T-helper 17 cell (primary cell): ENCODE measurements at regions not wholly inside any gene's neighbourhood (a gene's known extent, or its start where the extent isn't known, plus 50 kb on each side); places are given as distances from the start of the nearest gene placed in this dataset.

Experiments
- ATAC-seq: fragments of 150-1000 bp; cut with Tn5 transposase; 2 replicates; pipeline ENCODE4 v1.10.0; 2021; ENCODE audit warnings: mild to moderate bottlenecking, moderate library complexity
- DNase-seq, 3 donors: peaks; one replicate each; pipeline versions ENCODE4 v3.0.0 to v3.0.0-alpha.2; 2020 to 2021
- H3K9me3 ChIP-seq: one replicate; pipeline ENCODE4 v1.7.0; 2013; ENCODE audit warnings: low read length, mild to moderate bottlenecking; ENCODE audit not compliant: control insufficient read depth, poor library complexity, severe bottlenecking
- H3K27ac Mint-ChIP-seq: one replicate; pipeline ENCODE4 v1.8.0; 2022; ENCODE audit warnings: mild to moderate bottlenecking, moderate library complexity, mixed read lengths
- H3K27me3 Mint-ChIP-seq: one replicate; pipeline ENCODE4 v1.8.0; 2022; ENCODE audit warnings: mixed read lengths
- H3K36me3 Mint-ChIP-seq: one replicate; pipeline ENCODE4 v1.8.0; 2022; ENCODE audit warnings: low read depth, mixed read lengths
- H3K4me1 Mint-ChIP-seq: one replicate; pipeline ENCODE4 v1.8.0; 2022; ENCODE audit warnings: mild to moderate bottlenecking, mixed read lengths
- H3K4me3 Mint-ChIP-seq: one replicate; pipeline ENCODE4 v1.8.0; 2022; ENCODE audit warnings: mild to moderate bottlenecking, moderate library complexity, mixed read lengths

GRCh38 chr11:43579171-43579918 is 101.2 kb upstream of the HSD17B12 start:
- ATAC-seq = peak; percentile 37
- Mint-ChIP-seq H3K36me3 (peaks cover 12% of the 10 kb centered on the region), H3K4me1 (peaks cover 19% of the 10 kb centered on the region)

GRCh38 chr11:43579919-43580276 is 100.6 kb upstream of the HSD17B12 start:
- H3K27ac Mint-ChIP-seq = no peak overlapping the region
- ATAC-seq (no peak), DNase-seq (no peak)
- peaks cover 12% of the 10 kb centered on the region for H3K36me3 Mint-ChIP-seq
- peak overlapping the region; percentile 83 for H3K4me3 Mint-ChIP-seq
- H3K27me3 Mint-ChIP-seq = peaks cover 91% of the 10 kb centered on the region
- H3K9me3 ChIP-seq = no peaks in the 10 kb centered on the region
- peaks cover 19% of the 10 kb centered on the region for H3K4me1 Mint-ChIP-seq

More at GRCh38 chr11:43579171-43579918, 101.2 kb upstream of the HSD17B12 start:
- peaks cover 91% of the 10 kb centered on the region for H3K27me3 Mint-ChIP-seq
- no peaks in the 10 kb centered on the region for H3K9me3 ChIP-seq
- DNase-seq = no peak
- peak overlapping the region; percentile 83 for H3K4me3 Mint-ChIP-seq
- H3K27ac Mint-ChIP-seq = no peak overlapping the region

- no peak for DNase-seq
- H3K9me3 ChIP-seq = no peaks in the 10 kb centered on the region
- peaks cover 9% of the 10 kb centered on the region for H3K36me3 Mint-ChIP-seq
- H3K27me3 Mint-ChIP-seq = peaks cover 91% of the 10 kb centered on the region
- peaks cover 15% of the 10 kb centered on the region for H3K4me1 Mint-ChIP-seq
- ATAC-seq = no peak
- no peak overlapping the region for H3K27ac Mint-ChIP-seq
- H3K4me3 Mint-ChIP-seq = peak overlapping the region; percentile 83
Measured at GRCh38 chr11:43580735-43581369, 99.7 kb upstream of the HSD17B12 start.

GRCh38 chr11:43581370-43582023 is 99.0 kb upstream of the HSD17B12 start:
- peak overlapping the region; percentile 21 for H3K4me3 Mint-ChIP-seq
- no peak overlapping the region for H3K27ac Mint-ChIP-seq
- no peaks in the 10 kb centered on the region for H3K9me3 ChIP-seq
- peaks cover 9% of the 10 kb centered on the region for H3K36me3 Mint-ChIP-seq
- H3K4me1 Mint-ChIP-seq = peaks cover 14% of the 10 kb centered on the region
- H3K27me3 Mint-ChIP-seq = peaks cover 91% of the 10 kb centered on the region
- ATAC-seq = no peak
- DNase-seq = no peak

DNA sequence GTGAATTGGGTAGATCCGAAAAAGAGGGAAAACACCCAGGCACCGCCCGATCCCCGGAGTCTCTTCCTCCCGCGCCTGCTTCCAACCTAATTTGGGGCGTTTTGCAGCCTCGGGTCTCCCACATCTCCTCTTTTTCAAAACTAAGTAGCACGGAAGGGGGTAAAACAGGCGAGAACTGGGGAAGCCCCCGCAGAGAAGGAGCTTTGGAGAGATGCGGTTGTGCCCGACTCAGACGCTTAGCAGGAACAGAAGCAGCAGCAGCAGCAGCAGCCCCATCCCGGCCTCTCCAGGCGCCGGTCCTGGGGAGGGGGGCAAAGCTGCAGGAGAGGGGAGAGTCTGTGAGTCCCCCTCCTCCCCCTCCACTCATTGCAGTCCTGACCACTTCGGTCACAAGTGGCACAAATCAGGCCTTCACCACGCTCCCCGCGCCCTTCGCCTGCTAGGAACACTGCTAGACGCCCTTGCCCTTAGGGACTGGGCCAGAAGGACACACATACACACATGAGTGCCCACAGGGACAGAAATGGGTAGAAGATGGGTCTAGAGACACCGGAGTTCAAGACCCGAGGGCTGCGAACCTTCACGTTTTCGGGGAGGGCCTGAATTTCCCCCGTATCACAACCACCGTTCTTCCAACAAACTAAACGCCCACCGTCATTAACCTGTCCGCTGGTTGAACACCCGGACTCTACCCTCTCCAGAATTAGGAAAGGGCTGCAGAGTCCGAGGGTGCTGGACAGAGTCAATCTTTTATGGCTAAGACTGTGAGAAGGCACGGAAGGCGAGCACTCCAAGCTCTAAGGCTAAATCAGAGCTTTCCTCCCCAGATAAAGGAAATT is 98.3 kb upstream of the HSD17B12 start:
- no peaks in the 10 kb centered on the region for H3K9me3 ChIP-seq
- Mint-ChIP-seq H3K36me3 (peaks cover 7% of the 10 kb centered on the region), H3K4me3 (peak overlapping the region; percentile 21), H3K4me1 (peaks cover 13% of the 10 kb centered on the region), H3K27ac (no peak overlapping the region), H3K27me3 (peaks cover 91% of the 10 kb centered on the region)
- no peak for DNase-seq
- no peak for ATAC-seq

DNA sequence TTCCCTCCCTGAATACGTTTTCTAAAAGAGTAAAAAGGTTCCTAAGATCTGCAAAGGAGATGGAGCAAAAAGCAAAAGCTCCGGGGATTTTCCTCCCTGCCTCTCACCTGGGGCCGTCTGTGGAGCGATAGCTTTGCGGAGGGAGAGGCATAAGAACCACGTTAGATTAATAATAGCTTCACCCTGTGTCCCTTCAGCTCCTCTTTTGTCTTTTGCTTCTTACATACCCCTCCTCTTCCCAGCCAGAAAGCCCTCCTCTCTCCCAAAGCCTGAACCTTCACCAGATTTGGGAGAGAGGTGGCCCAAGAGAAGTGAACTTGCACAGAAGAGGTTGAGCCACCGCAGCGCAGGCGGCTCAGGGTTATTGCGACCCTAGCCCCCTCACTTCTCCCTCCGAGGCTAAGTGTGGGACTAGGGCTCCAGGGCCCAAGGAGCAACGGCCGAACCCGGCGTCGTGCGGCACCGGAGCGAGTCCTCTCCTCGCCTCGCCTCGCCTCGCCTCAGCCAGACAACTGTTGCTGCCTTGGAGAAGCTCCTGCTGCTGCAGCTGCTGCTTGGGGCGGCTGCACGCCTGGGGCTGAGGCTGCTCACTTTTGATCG is 97.6 kb upstream of the HSD17B12 start:
- H3K4me3 Mint-ChIP-seq = no peak overlapping the region

DNA sequence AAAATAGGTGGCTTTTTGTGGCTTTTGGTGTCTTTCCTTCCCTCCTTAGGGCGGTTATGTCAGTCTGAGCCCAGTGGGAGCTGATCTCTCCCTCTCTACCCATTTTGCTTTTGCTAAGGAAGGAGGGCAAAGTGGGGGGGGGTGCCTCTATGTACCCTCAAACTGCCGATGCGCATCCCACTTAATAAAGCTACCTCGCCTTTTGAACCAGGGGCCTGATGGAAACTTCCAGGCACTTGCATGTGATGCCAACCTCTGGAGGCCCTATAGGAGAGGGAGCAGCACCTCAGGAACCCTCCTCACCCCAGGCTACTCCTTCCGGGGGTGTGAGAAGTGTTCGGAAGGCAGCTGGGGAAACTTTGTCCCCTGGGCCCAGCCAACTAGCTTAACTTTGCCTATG is 97.0 kb upstream of the HSD17B12 start:
- Mint-ChIP-seq H3K4me3 (no peak overlapping the region), H3K27me3 (peaks cover 90% of the 10 kb centered on the region), H3K27ac (no peak overlapping the region), H3K36me3 (peaks cover 7% of the 10 kb centered on the region), H3K4me1 (peaks cover 13% of the 10 kb centered on the region)
- no peak for ATAC-seq
- no peak for DNase-seq
- no peaks in the 10 kb centered on the region for H3K9me3 ChIP-seq

More for the DNA sequence above, 97.6 kb upstream of the HSD17B12 start:
- peaks cover 7% of the 10 kb centered on the region for H3K36me3 Mint-ChIP-seq
- ATAC-seq = no peak
- no peak for DNase-seq
- H3K27ac Mint-ChIP-seq = no peak overlapping the region
- H3K27me3 Mint-ChIP-seq = peaks cover 91% of the 10 kb centered on the region
- no peaks in the 10 kb centered on the region for H3K9me3 ChIP-seq
- peaks cover 13% of the 10 kb centered on the region for H3K4me1 Mint-ChIP-seq

GRCh38 chr11:43585877-43586608 is 94.5 kb upstream of the HSD17B12 start:
- no peak overlapping the region for H3K4me3 Mint-ChIP-seq
- peaks cover 11% of the 10 kb centered on the region for H3K36me3 Mint-ChIP-seq
- H3K9me3 ChIP-seq = no peaks in the 10 kb centered on the region
- H3K27me3 Mint-ChIP-seq = peaks cover 78% of the 10 kb centered on the region
- H3K27ac Mint-ChIP-seq = no peak overlapping the region
- DNase-seq (no peak), ATAC-seq (no peak)
- H3K4me1 Mint-ChIP-seq = peaks cover 2% of the 10 kb centered on the region

GRCh38 chr11:43589601-43590250 is 90.8 kb upstream of the HSD17B12 start:
- H3K27ac Mint-ChIP-seq = no peak overlapping the region
- DNase-seq (no peak), ATAC-seq (no peak)
- H3K27me3 Mint-ChIP-seq = peaks cover 55% of the 10 kb centered on the region
- no peaks in the 10 kb centered on the region for H3K9me3 ChIP-seq
- no peak overlapping the region for H3K4me3 Mint-ChIP-seq
- peaks cover 6% of the 10 kb centered on the region for H3K36me3 Mint-ChIP-seq
- H3K4me1 Mint-ChIP-seq = no peaks in the 10 kb centered on the region

GRCh38 chr11:43601511-43601910 is 79.0 kb upstream of the HSD17B12 start:
- Mint-ChIP-seq H3K36me3 (peaks cover 2% of the 10 kb centered on the region), H3K4me3 (no peak overlapping the region), H3K27ac (no peak overlapping the region), H3K27me3 (peaks cover 37% of the 10 kb centered on the region), H3K4me1 (no peaks in the 10 kb centered on the region)
- DNase-seq (no peak), ATAC-seq (no peak)
- H3K9me3 ChIP-seq = no peaks in the 10 kb centered on the region

- Mint-ChIP-seq H3K27me3 (peaks cover 28% of the 10 kb centered on the region), H3K4me1 (no peaks in the 10 kb centered on the region), H3K4me3 (no peak overlapping the region), H3K36me3 (no peaks in the 10 kb centered on the region), H3K27ac (no peak overlapping the region)
- DNase-seq = no peak
- ATAC-seq = no peak
- H3K9me3 ChIP-seq = no peaks in the 10 kb centered on the region
Measured at GRCh38 chr11:43602670-43603069, 77.9 kb upstream of the HSD17B12 start.

GRCh38 chr11:43614214-43614613 is 66.3 kb upstream of the HSD17B12 start:
- no peaks in the 10 kb centered on the region for H3K4me1 Mint-ChIP-seq
- no peaks in the 10 kb centered on the region for H3K36me3 Mint-ChIP-seq
- no peak for DNase-seq
- H3K4me3 Mint-ChIP-seq = no peak overlapping the region
- no peak overlapping the region for H3K27ac Mint-ChIP-seq
- H3K27me3 Mint-ChIP-seq = peaks cover 15% of the 10 kb centered on the region
- ATAC-seq = no peak
- H3K9me3 ChIP-seq = no peaks in the 10 kb centered on the region
